ENCODE measurements at regions not wholly inside any gene's neighbourhood (a gene's known extent, or its start where the extent isn't known, plus 50 kb on each side); places are given as distances from the start of the nearest gene placed in this dataset.

GRCh38 chr1:87165177-87165576, 163.5 kb upstream of the LMO4 start:
- DNase-seq = no peak

GRCh38 chr1:87167157-87167789, 161.4 kb upstream of the LMO4 start:
- DNase-seq = no peak

- no peak for DNase-seq
Measured at GRCh38 chr1:87167848-87168525, 160.7 kb upstream of the LMO4 start.

- no peak for DNase-seq
Measured at GRCh38 chr1:87169263-87169910, 159.3 kb upstream of the LMO4 start.

- no peak for DNase-seq
Measured at GRCh38 chr1:87170157-87170556, 158.5 kb upstream of the LMO4 start.

- no peak for DNase-seq
Measured at GRCh38 chr1:87170931-87171598, 157.6 kb upstream of the LMO4 start.

- no peak for DNase-seq
Measured at GRCh38 chr1:87173231-87173630, 155.4 kb upstream of the LMO4 start.

GRCh38 chr1:87174724-87175245, 153.9 kb upstream of the LMO4 start:
- DNase-seq = no peak

- no peak for DNase-seq
Measured at GRCh38 chr1:87176087-87176486, 152.6 kb upstream of the LMO4 start.

GRCh38 chr1:87176514-87176913, 152.2 kb upstream of the LMO4 start:
- DNase-seq = no peak

GRCh38 chr1:87178441-87178840, 150.2 kb upstream of the LMO4 start:
- no peak for DNase-seq

GRCh38 chr1:87179076-87179810, 149.4 kb upstream of the LMO4 start:
- no peak for DNase-seq

GRCh38 chr1:87179851-87180519, 148.7 kb upstream of the LMO4 start:
- DNase-seq = no peak

GRCh38 chr1:87180682-87181081, 148.0 kb upstream of the LMO4 start:
- DNase-seq = no peak

GRCh38 chr1:87182611-87183010, 146.1 kb upstream of the LMO4 start:
- no peak for DNase-seq

- DNase-seq = no peak
Measured at GRCh38 chr1:87185077-87185476, 143.6 kb upstream of the LMO4 start.

GRCh38 chr1:87186346-87186745, 142.3 kb upstream of the LMO4 start:
- DNase-seq = no peak

GRCh38 chr1:87188640-87189039, 140.0 kb upstream of the LMO4 start:
- no peak for DNase-seq

GRCh38 chr1:87190402-87190801, 138.3 kb upstream of the LMO4 start:
- DNase-seq = no peak

GRCh38 chr1:87191646-87192045, 137.0 kb upstream of the LMO4 start:
- DNase-seq = no peak

GRCh38 chr1:87194271-87194774, 134.4 kb upstream of the LMO4 start:
- DNase-seq = no peak

- no peak for DNase-seq
Measured at GRCh38 chr1:87194856-87195255, 133.8 kb upstream of the LMO4 start.
